GM12878 (cell line): ENCODE measurements at regions not wholly inside any gene's neighbourhood (a gene's known extent, or its start where the extent isn't known, plus 50 kb on each side); places are given as distances from the start of the nearest gene placed in this dataset.

Experiments
- ATAC-seq: fragments of 200-7000 bp; cut with Tn5 transposase; 3 replicates; pipeline ENCODE4 v1.9.1; 2020; ENCODE audit warnings: mild to moderate bottlenecking, moderate library complexity
- BruUV-seq: library from RNA; stranded (reverse); fragments of 400-500 nt; replicated peaks from 2 replicates; lab custom pipeline; 2021; lab: Mats Ljungman, UMichigan
- CTCF ChIA-PET: fragments of 300-600 bp; sonication (Branson Sonifier 250); formaldehyde crosslinking; extraction: SDS; loops from one replicate; lab custom pipeline; 2021; ENCODE audit warnings: inconsistent platforms; lab: Yijun Ruan, JAX
- POLR2A ChIA-PET: fragments of 350-600 bp; formaldehyde crosslinking; extraction: SDS; loops from one replicate; lab custom pipeline; 2021; ENCODE audit warnings: inconsistent platforms; lab: Charles Lee
- RAD21 ChIA-PET: fragments of 300-600 bp; sonication (Branson Sonifier 250); formaldehyde crosslinking; loops from one replicate; lab custom pipeline; 2023; ENCODE audit warnings: antibody characterized with exemption; ENCODE audit not compliant: unreplicated experiment; lab: Charles Lee
- SMC1A ChIA-PET: fragments of 300-600 bp; sonication (Branson Sonifier 250); formaldehyde crosslinking; loops from one replicate; lab custom pipeline; 2023; ENCODE audit not compliant: unreplicated experiment, uncharacterized antibody; lab: Charles Lee
- DNase-seq: peaks from one replicate; pipeline ENCODE4 v3.0.0-alpha.2; 2011; ENCODE audit warnings: low read depth, low spot score
- FAIRE-seq: peaks from 3 replicates; lab custom pipeline; 2011; peaks lifted over from hg19 to GRCh38; lab: Jason Lieb, UNC
- H2AFZ ChIP-seq: 2 replicates; pipeline ENCODE4 v1.6.0; 2011; ENCODE audit warnings: low read depth, low read length, control low read depth; ENCODE audit not compliant: control insufficient read depth
- H3K27ac ChIP-seq: 2 replicates; pipeline ENCODE4 v1.5.1; 2011; ENCODE audit warnings: control low read depth; ENCODE audit not compliant: control insufficient read depth, insufficient read depth
- H3K27me3 ChIP-seq, 2 experiments: replicated peaks in 1 of 2; 2 replicates each; pipeline versions ENCODE4 v1.6.0 to v1.6.1; 2011; ENCODE audit warnings: low read length in 1 of 2; ENCODE audit not compliant: control insufficient read depth in 2 of 2, insufficient read depth in 2 of 2
- H3K36me3 ChIP-seq, 2 experiments: 2 replicates each; pipeline ENCODE4 v1.5.1; 2011; ENCODE audit warnings: low read length in 1 of 2; ENCODE audit not compliant: control insufficient read depth in 2 of 2, insufficient read depth in 2 of 2
- H3K4me1 ChIP-seq: 2 replicates; pipeline ENCODE4 v1.6.1; 2011; ENCODE audit warnings: mild to moderate bottlenecking, low read length, moderate library complexity, mixed read lengths; ENCODE audit not compliant: control insufficient read depth, insufficient read depth
- H3K4me2 ChIP-seq: 2 replicates; pipeline ENCODE4 v1.6.0; 2011; ENCODE audit warnings: control low read depth; ENCODE audit not compliant: control insufficient read depth, insufficient read depth
- H3K4me3 ChIP-seq: fragments of 200-600 bp; sonication (generic); 2 replicates; pipeline ENCODE4 v1.5.1; 2016
- H3K79me2 ChIP-seq: 2 replicates; pipeline ENCODE4 v1.6.0; 2011; ENCODE audit warnings: low read length; ENCODE audit not compliant: control insufficient read depth, insufficient read depth
- H3K9ac ChIP-seq: 2 replicates; pipeline ENCODE4 v1.8.0; 2011; ENCODE audit warnings: low read length, control low read depth, mixed read lengths; ENCODE audit not compliant: control insufficient read depth, insufficient read depth
- H3K9me3 ChIP-seq: replicated peaks from 3 replicates; pipeline ENCODE4 v1.5.1; 2011; ENCODE audit warnings: mild to moderate bottlenecking, low read length; ENCODE audit not compliant: control insufficient read depth, insufficient read depth
- H4K20me1 ChIP-seq: 2 replicates; pipeline ENCODE4 v1.6.0; 2011; ENCODE audit not compliant: control insufficient read depth, insufficient read depth
- ASH2L ChIP-seq: fragments of 300-600, 200-600 bp; sonication (generic); IDR thresholded peaks from 2 replicates; pipeline ENCODE4 v1.6.1; 2017; ENCODE audit warnings: low read depth, mild to moderate bottlenecking, borderline replicate concordance
- CEBPB ChIP-seq, 2 experiments: fragments of 150-350 bp in 1 of 2; IDR thresholded peaks; 2 replicates each; pipeline ENCODE4 v1.6.1; 2012 to 2014; ENCODE audit warnings: low read depth in 2 of 2, low read length in 2 of 2, borderline replicate concordance in 1 of 2, inconsistent platforms in 1 of 2
- FOXK2 ChIP-seq: fragments of 450-650 bp; IDR thresholded peaks from 2 replicates; pipeline ENCODE4 v1.6.1; 2017; ENCODE audit warnings: mild to moderate bottlenecking, moderate library complexity
- IKZF2 ChIP-seq, 2 experiments: fragments of 450-650 bp; IDR thresholded peaks; 2 replicates each; pipeline ENCODE4 v1.6.1; 2017; ENCODE audit warnings: mild to moderate bottlenecking in 2 of 2, moderate library complexity in 2 of 2
- JUND ChIP-seq: IDR thresholded peaks from 2 replicates; pipeline ENCODE4 v1.6.1; 2012; ENCODE audit warnings: low read depth, mild to moderate bottlenecking, low read length, improper control_type of control experiment, moderate library complexity
- KAT2A ChIP-seq: conservative IDR thresholded peaks from 2 replicates; pipeline ENCODE4 v1.6.1; 2011; ENCODE audit warnings: low read depth, low read length; ENCODE audit not compliant: control insufficient read depth
- NR2F1 ChIP-seq: fragments of 450-650 bp; conservative IDR thresholded peaks from 2 replicates; pipeline ENCODE4 v1.6.1; 2017; ENCODE audit warnings: mild to moderate bottlenecking
- POLR2AphosphoS2 ChIP-seq: IDR thresholded peaks from 2 replicates; pipeline ENCODE4 v1.6.1; 2011; ENCODE audit warnings: low read depth, mild to moderate bottlenecking, low read length, improper control_type of control experiment, moderate library complexity
- POLR2AphosphoS5 ChIP-seq: IDR thresholded peaks from 2 replicates; pipeline ENCODE4 v1.6.1; 2011; ENCODE audit warnings: mild to moderate bottlenecking, low read length, inconsistent platforms
- RB1 ChIP-seq: fragments of 450-650 bp; formaldehyde crosslinking; IDR thresholded peaks from 2 replicates; pipeline ENCODE4 v1.6.1; 2017; ENCODE audit warnings: mild to moderate bottlenecking, borderline replicate concordance
- STAT3 ChIP-seq: IDR thresholded peaks from 2 replicates; pipeline ENCODE4 v1.6.1; 2011; ENCODE audit warnings: low read depth, low read length, improper control_type of control experiment
- TCF12 ChIP-seq: IDR thresholded peaks from 2 replicates; pipeline ENCODE4 v1.6.1; 2011; ENCODE audit warnings: low read depth, mild to moderate bottlenecking, low read length
- WGBS: methylation state at CpG from one replicate; pipeline ENCODE4 v1.1.6; 2016; ENCODE audit warnings: low lambda C conversion rate; ENCODE audit not compliant: insufficient replicate concordance, insufficient coverage; ENCODE audit errors: missing lambda C conversion rate; 5-methylcytosine and 5-hydroxymethylcytosine counted together
- in situ Hi-C: fragments of 300-500 bp; cut with MboI; formaldehyde crosslinking; loops from 9 replicates; pipeline ENCODE4 v1.14.3; 2018; ENCODE audit warnings: mixed read lengths
- intact Hi-C: fragments of 100-400 bp; cut with micrococcal nuclease; formaldehyde crosslinking; loops from one replicate; pipeline ENCODE4 v1.14.2; 2022; ENCODE audit not compliant: unreplicated experiment
- TF ChIP-seq, protein P1 (sequence below): fragments of 450-650 bp; IDR thresholded peaks from 2 replicates; pipeline ENCODE4 v1.6.1; 2017; ENCODE audit warnings: mild to moderate bottlenecking
- TF ChIP-seq, protein P2 (sequence below): fragments of 450-650 bp; IDR thresholded peaks from 2 replicates; pipeline ENCODE4 v1.6.1; 2017; ENCODE audit warnings: borderline replicate concordance
- TF ChIP-seq, protein P3 (sequence below): fragments of 450-650 bp; conservative IDR thresholded peaks from 2 replicates; pipeline ENCODE4 v1.6.1; 2017; ENCODE audit warnings: mild to moderate bottlenecking, moderate library complexity
- TF ChIP-seq, protein P4 (sequence below): fragments of 450-650 bp; IDR thresholded peaks from 2 replicates; pipeline ENCODE4 v1.6.1; 2018; ENCODE audit warnings: mild to moderate bottlenecking, low read depth, moderate library complexity; ENCODE audit not compliant: partially characterized antibody

DNA sequence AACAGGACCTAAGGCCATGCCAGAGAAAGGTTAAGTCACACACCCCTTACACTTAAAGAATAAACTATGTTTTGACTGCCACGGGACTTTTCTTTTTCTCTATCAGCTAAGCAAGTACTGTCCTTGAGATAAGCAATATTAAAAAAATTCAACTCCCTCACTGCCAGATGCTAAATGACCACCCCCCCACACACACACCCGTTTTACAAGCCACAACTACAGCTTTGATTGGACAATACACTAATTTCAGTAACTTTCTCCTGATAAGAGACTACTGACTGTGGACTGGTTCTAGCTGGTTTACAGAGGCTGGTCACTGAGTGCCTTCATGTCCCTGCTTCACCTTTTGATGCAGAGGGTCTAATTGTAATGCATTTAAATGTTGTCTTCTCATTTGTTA, 63.9 kb upstream of the HOPX start:
- no peak overlapping the region for H3K4me3 ChIP-seq
- ChIA-PET CTCF (no interaction called here), SMC1A (no interaction called here), RAD21 (no interaction called here), POLR2A (no interaction called here)
- no peak overlapping the region for H3K9ac ChIP-seq
- intact Hi-C loops (no loop called here), in situ Hi-C loops (no loop called here)
- H2AFZ ChIP-seq = no peak overlapping the region
- H3K9me3 ChIP-seq = no peaks in the 10 kb centered on the region; the same call in 2 of the 3 replicates
- TF ChIP-seq FOXK2 (no peak), STAT3 (no peak), POLR2AphosphoS2 (no peak), ASH2L (no peak), TCF12 (no peak), POLR2AphosphoS5 (no peak), NR2F1 (no peak), CEBPB (IDR thresholded peaks at IDR 0.05; ENCODE audit: borderline replicate concordance in 1 of 2, low read depth in 2 of 2, low read length in 2 of 2) (no peak), KAT2A (no peak), JUND (no peak), RB1 (no peak), IKZF2 (IDR thresholded peaks at IDR 0.05) (no peak)
- TF ChIP-seq, protein P1, sequence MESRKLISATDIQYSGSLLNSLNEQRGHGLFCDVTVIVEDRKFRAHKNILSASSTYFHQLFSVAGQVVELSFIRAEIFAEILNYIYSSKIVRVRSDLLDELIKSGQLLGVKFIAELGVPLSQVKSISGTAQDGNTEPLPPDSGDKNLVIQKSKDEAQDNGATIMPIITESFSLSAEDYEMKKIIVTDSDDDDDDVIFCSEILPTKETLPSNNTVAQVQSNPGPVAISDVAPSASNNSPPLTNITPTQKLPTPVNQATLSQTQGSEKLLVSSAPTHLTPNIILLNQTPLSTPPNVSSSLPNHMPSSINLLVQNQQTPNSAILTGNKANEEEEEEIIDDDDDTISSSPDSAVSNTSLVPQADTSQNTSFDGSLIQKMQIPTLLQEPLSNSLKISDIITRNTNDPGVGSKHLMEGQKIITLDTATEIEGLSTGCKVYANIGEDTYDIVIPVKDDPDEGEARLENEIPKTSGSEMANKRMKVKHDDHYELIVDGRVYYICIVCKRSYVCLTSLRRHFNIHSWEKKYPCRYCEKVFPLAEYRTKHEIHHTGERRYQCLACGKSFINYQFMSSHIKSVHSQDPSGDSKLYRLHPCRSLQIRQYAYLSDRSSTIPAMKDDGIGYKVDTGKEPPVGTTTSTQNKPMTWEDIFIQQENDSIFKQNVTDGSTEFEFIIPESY = no peak
- TF ChIP-seq, protein P2, sequence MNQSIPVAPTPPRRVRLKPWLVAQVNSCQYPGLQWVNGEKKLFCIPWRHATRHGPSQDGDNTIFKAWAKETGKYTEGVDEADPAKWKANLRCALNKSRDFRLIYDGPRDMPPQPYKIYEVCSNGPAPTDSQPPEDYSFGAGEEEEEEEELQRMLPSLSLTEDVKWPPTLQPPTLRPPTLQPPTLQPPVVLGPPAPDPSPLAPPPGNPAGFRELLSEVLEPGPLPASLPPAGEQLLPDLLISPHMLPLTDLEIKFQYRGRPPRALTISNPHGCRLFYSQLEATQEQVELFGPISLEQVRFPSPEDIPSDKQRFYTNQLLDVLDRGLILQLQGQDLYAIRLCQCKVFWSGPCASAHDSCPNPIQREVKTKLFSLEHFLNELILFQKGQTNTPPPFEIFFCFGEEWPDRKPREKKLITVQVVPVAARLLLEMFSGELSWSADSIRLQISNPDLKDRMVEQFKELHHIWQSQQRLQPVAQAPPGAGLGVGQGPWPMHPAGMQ = no peak
- TF ChIP-seq, protein P3, sequence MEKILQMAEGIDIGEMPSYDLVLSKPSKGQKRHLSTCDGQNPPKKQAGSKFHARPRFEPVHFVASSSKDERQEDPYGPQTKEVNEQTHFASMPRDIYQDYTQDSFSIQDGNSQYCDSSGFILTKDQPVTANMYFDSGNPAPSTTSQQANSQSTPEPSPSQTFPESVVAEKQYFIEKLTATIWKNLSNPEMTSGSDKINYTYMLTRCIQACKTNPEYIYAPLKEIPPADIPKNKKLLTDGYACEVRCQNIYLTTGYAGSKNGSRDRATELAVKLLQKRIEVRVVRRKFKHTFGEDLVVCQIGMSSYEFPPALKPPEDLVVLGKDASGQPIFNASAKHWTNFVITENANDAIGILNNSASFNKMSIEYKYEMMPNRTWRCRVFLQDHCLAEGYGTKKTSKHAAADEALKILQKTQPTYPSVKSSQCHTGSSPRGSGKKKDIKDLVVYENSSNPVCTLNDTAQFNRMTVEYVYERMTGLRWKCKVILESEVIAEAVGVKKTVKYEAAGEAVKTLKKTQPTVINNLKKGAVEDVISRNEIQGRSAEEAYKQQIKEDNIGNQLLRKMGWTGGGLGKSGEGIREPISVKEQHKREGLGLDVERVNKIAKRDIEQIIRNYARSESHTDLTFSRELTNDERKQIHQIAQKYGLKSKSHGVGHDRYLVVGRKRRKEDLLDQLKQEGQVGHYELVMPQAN = no peak
- TF ChIP-seq, protein P4, sequence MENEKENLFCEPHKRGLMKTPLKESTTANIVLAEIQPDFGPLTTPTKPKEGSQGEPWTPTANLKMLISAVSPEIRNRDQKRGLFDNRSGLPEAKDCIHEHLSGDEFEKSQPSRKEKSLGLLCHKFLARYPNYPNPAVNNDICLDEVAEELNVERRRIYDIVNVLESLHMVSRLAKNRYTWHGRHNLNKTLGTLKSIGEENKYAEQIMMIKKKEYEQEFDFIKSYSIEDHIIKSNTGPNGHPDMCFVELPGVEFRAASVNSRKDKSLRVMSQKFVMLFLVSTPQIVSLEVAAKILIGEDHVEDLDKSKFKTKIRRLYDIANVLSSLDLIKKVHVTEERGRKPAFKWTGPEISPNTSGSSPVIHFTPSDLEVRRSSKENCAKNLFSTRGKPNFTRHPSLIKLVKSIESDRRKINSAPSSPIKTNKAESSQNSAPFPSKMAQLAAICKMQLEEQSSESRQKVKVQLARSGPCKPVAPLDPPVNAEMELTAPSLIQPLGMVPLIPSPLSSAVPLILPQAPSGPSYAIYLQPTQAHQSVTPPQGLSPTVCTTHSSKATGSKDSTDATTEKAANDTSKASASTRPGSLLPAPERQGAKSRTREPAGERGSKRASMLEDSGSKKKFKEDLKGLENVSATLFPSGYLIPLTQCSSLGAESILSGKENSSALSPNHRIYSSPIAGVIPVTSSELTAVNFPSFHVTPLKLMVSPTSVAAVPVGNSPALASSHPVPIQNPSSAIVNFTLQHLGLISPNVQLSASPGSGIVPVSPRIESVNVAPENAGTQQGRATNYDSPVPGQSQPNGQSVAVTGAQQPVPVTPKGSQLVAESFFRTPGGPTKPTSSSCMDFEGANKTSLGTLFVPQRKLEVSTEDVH = no peak
- H3K79me2 ChIP-seq = no peaks in the 10 kb centered on the region
- FAIRE-seq (no peak), DNase-seq (no peak), ATAC-seq (no peak)
- no peaks in the 10 kb centered on the region for H3K27me3 ChIP-seq
- BruUV-seq = no TSS peak
- H4K20me1 ChIP-seq = no peaks in the 10 kb centered on the region
- WGBS = 25% methylated on average over 2 of the region's 2 CpGs
- H3K4me1 ChIP-seq = no peaks in the 10 kb centered on the region
- H3K4me2 ChIP-seq = no peak overlapping the region
- H3K27ac ChIP-seq = no peak overlapping the region
- H3K36me3 ChIP-seq = no peaks in the 10 kb centered on the region
